GM21447 (cell line): ENCODE measurements at regions not wholly inside any gene's neighbourhood (a gene's known extent, or its start where the extent isn't known, plus 50 kb on each side); places are given as distances from the start of the nearest gene placed in this dataset.

ENCODE experiments used
- ATAC-seq: cut with Tn5 transposase; IDR thresholded peaks from one replicate; pipeline ENCODE4 v1.9.1; 2021; ENCODE audit not compliant: unreplicated experiment

DNA sequence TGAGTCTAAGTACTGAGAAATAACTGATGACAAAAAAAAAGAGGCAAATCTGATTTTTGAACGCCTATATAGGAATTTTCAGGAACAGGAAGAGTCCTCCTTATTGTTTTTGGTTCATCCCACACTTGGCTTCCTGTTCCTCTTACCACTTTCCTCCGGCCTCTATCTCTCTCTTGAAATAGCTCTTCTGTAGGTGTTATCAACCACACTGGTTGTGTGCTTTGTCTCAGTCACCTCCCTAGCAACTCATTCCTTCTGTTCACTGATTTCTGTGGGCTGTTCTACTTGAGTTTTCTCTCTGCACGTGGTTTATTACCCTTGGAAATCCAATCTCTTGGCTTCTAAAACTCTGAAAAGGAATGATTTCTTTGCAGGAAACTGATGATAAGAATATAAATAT lies 78.7 kb upstream of the C11orf87 start:
- no peak for ATAC-seq

DNA sequence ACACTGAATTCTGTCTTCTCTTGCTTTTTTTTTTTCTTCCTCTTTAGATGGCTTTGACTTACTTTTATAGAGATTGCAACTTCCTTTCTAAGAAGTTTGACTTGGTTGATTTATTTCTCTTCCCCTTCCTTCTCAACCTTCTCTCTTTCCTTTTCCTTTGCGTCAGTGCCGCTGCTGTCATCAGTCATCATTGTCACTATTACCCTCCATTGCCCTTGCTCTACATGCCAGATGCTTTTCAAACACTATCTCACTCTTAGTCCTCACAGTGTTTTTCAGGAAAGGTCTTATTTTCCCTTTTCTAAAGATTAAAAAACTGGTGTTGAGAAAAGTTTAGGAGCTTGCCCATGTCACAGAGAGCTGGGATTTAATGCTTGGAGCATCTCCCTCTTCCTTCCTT lies 74.7 kb upstream of the C11orf87 start:
- no peak for ATAC-seq

GRCh38 chr11:109349276-109350080 lies 72.5 kb upstream of the C11orf87 start:
- ATAC-seq, result no peak

DNA sequence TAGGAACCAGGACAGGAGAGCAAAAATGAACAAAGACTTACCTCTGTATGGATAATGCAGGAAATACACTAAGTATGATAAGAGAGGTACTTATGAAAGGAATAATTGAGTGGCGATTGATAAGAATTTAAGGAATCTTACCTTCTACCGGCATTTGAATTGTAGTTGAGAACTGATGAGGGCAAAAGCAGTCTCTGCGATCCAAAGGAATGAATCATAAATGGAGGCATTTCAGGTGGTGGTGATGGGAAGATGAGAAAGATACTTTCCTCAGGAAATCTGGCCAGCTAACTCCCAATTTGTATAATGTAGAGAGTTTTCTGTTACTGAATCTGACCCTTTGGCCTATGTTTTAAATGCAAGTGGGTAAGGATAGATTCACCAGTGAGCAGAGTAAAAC lies 71.9 kb upstream of the C11orf87 start:
- ATAC-seq, result no peak

- no peak for ATAC-seq
These were observed 59.9 kb upstream of the C11orf87 start for GRCh38 chr11:109362059-109362458.

DNA sequence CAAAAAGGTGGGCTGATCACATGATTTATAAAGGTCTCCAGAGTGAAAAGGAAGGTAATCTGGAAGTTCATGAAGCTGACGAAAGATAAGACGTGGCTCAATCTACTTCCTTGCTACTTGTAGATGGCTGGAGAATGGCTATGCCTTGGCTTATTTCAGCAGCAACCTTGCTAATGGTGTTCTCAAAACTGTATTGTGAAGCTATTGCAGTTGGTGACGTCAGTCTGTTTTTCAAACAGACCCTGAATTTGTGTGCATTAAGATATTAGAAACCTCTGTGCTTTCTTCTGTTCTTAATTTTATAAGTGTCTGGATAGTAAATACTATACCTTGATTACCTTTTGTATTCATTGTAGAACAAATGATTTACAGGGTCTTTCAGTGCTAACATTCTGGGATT lies 58.3 kb upstream of the C11orf87 start:
- ATAC-seq, result no peak

- ATAC-seq, result no peak
These were observed 57.1 kb upstream of the C11orf87 start for GRCh38 chr11:109364851-109365250.

DNA sequence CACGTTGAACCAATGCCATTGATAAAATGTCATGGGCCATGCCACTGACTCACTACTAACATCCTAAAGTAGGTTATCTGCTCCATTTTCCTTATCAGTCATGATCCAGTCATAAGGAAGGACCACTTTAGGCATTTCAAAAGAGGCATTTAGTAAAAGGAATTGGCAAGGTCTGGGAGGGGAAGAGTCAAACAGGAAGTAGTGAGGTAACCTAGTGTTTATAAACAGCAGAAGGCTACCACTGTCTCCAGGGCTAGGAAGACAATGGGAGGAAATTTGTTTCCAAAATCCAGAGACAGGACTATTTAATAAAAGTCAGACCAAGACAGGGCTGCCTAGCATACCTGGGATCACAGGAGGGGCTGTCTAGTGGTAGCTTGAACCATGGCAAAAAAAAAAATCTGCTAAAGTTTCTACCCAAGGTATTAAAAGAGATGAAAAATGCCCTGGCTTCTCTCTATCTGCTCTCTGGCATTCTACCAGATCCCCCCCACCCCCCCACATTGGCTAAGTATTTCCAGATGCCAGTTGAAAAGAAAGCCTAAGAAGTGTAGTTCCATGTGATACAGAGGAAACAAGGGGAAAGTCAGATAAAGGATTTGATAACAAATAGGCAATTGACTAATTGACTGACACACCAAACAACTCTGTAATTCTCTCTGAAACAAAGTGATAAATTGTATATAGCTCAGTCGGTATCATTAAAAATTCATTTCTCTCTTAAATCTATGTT lies 50.4 kb upstream of the C11orf87 start:
- ATAC-seq, result no peak
